Upper lobe of left lung (tissue), 4 donors: ENCODE measurements at regions not wholly inside any gene's neighbourhood (a gene's known extent, or its start where the extent isn't known, plus 50 kb on each side); places are given as distances from the start of the nearest gene placed in this dataset.

Experiments
- POLR2A ChIP-seq, 4 donors: fragments of 450-650 bp; IDR thresholded peaks; one replicate each; pipeline ENCODE4 v1.5.1; 2016 to 2017; ENCODE audit warnings: antibody characterized with exemption in 4 of 4, mild to moderate bottlenecking in 2 of 4
- POLR2AphosphoS5 ChIP-seq, 2 donors: sonication (generic); formaldehyde crosslinking; IDR thresholded peaks; one replicate each; pipeline ENCODE4 v1.5.1; 2017; ENCODE audit warnings: antibody characterized with exemption in 2 of 2
- TF ChIP-seq, protein P1 (sequence below), 6 experiments: fragments of 450-650 bp in 4 of 6; fragments of 200-600 bp in 2 of 6; sonication (generic) in 2 of 6; IDR thresholded peaks; one replicate each; pipeline ENCODE4 v1.5.1; 2016 to 2019; ENCODE audit warnings: antibody characterized with exemption in 6 of 6

GRCh38 chr6:51118792-51119191 is 300.1 kb downstream of the TFAP2B start:
- TF ChIP-seq, protein P1, sequence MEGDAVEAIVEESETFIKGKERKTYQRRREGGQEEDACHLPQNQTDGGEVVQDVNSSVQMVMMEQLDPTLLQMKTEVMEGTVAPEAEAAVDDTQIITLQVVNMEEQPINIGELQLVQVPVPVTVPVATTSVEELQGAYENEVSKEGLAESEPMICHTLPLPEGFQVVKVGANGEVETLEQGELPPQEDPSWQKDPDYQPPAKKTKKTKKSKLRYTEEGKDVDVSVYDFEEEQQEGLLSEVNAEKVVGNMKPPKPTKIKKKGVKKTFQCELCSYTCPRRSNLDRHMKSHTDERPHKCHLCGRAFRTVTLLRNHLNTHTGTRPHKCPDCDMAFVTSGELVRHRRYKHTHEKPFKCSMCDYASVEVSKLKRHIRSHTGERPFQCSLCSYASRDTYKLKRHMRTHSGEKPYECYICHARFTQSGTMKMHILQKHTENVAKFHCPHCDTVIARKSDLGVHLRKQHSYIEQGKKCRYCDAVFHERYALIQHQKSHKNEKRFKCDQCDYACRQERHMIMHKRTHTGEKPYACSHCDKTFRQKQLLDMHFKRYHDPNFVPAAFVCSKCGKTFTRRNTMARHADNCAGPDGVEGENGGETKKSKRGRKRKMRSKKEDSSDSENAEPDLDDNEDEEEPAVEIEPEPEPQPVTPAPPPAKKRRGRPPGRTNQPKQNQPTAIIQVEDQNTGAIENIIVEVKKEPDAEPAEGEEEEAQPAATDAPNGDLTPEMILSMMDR (IDR thresholded peaks at IDR 0.05) = no peak
- TF ChIP-seq POLR2AphosphoS5 (IDR thresholded peaks at IDR 0.05) = no peak
- no peak for TF ChIP-seq POLR2A (IDR thresholded peaks at IDR 0.05)
